SK-N-SH (cell line): ENCODE measurements at regions not wholly inside any gene's neighbourhood (a gene's known extent, or its start where the extent isn't known, plus 50 kb on each side); places are given as distances from the start of the nearest gene placed in this dataset.

Source experiments
- CTCF ChIP-seq: fragments of 200-600 bp; sonication (generic); IDR thresholded peaks from 2 replicates; pipeline ENCODE4 v1.6.1; 2017; ENCODE audit warnings: antibody characterized with exemption, mild to moderate bottlenecking, moderate library complexity
- EP300 ChIP-seq, 2 experiments: IDR thresholded peaks; 2 replicates each; pipeline versions ENCODE4 v1.4.0 to v1.6.1; 2012; ENCODE audit warnings: borderline replicate concordance in 1 of 2, low read depth in 1 of 2, low read length in 1 of 2
- JUND ChIP-seq: IDR thresholded peaks from 2 replicates; pipeline ENCODE4 v1.4.0; 2012
- MAX ChIP-seq: IDR thresholded peaks from 2 replicates; pipeline ENCODE4 v1.4.0; 2012; ENCODE audit warnings: low read depth
- MEF2A ChIP-seq: IDR thresholded peaks from 2 replicates; pipeline ENCODE4 v1.4.0; 2012; ENCODE audit warnings: low read depth, borderline replicate concordance
- MXI1 ChIP-seq: IDR thresholded peaks from 2 replicates; pipeline ENCODE4 v1.6.1; 2012; ENCODE audit warnings: mild to moderate bottlenecking, low read depth, low read length, improper control_type of control experiment
- NRF1 ChIP-seq: IDR thresholded peaks from 2 replicates; pipeline ENCODE4 v1.6.1; 2012; ENCODE audit warnings: low read depth, mild to moderate bottlenecking, low read length
- RAD21 ChIP-seq: IDR thresholded peaks from 2 replicates; pipeline ENCODE4 v1.6.1; 2012; ENCODE audit warnings: mild to moderate bottlenecking, low read length
- SIN3A ChIP-seq: IDR thresholded peaks from 2 replicates; pipeline ENCODE4 v1.6.1; 2012; ENCODE audit warnings: low read depth, mild to moderate bottlenecking, low read length, moderate library complexity, borderline replicate concordance

GRCh38 chr4:89572224-89572858 is 264.6 kb downstream of the SNCA start:
- TF ChIP-seq RAD21 (no peak), JUND (no peak), MEF2A (no peak), MXI1 (no peak), MAX (no peak), SIN3A (no peak), CTCF (no peak), NRF1 (no peak), EP300 (IDR thresholded peaks at IDR 0.05; ENCODE audit: borderline replicate concordance in 1 of 2, low read depth in 1 of 2, low read length in 1 of 2) (no peak)
